GM12878 (cell line): ENCODE measurements at regions not wholly inside any gene's neighbourhood (a gene's known extent, or its start where the extent isn't known, plus 50 kb on each side); places are given as distances from the start of the nearest gene placed in this dataset.

ENCODE experiments used
- ATAC-seq: fragments of 200-7000 bp; cut with Tn5 transposase; 3 replicates; pipeline ENCODE4 v1.9.1; 2020; ENCODE audit warnings: mild to moderate bottlenecking, moderate library complexity
- BruUV-seq: library from RNA; stranded (reverse); fragments of 400-500 nt; replicated peaks from 2 replicates; lab custom pipeline; 2021; lab: Mats Ljungman, UMichigan
- CTCF ChIA-PET: fragments of 300-600 bp; sonication (Branson Sonifier 250); formaldehyde crosslinking; extraction: SDS; loops from one replicate; lab custom pipeline; 2021; ENCODE audit warnings: inconsistent platforms; lab: Yijun Ruan, JAX
- POLR2A ChIA-PET: fragments of 350-600 bp; formaldehyde crosslinking; extraction: SDS; loops from one replicate; lab custom pipeline; 2021; ENCODE audit warnings: inconsistent platforms; lab: Charles Lee
- RAD21 ChIA-PET: fragments of 300-600 bp; sonication (Branson Sonifier 250); formaldehyde crosslinking; loops from one replicate; lab custom pipeline; 2023; ENCODE audit warnings: antibody characterized with exemption; ENCODE audit not compliant: unreplicated experiment; lab: Charles Lee
- SMC1A ChIA-PET: fragments of 300-600 bp; sonication (Branson Sonifier 250); formaldehyde crosslinking; loops from one replicate; lab custom pipeline; 2023; ENCODE audit not compliant: unreplicated experiment, uncharacterized antibody; lab: Charles Lee
- DNase-seq: peaks from one replicate; pipeline ENCODE4 v3.0.0-alpha.2; 2011; ENCODE audit warnings: low read depth, low spot score
- FAIRE-seq: peaks from 3 replicates; lab custom pipeline; 2011; peaks lifted over from hg19 to GRCh38; lab: Jason Lieb, UNC
- H2AFZ ChIP-seq: 2 replicates; pipeline ENCODE4 v1.6.0; 2011; ENCODE audit warnings: low read depth, low read length, control low read depth; ENCODE audit not compliant: control insufficient read depth
- H3K27ac ChIP-seq: 2 replicates; pipeline ENCODE4 v1.5.1; 2011; ENCODE audit warnings: control low read depth; ENCODE audit not compliant: control insufficient read depth, insufficient read depth
- H3K27me3 ChIP-seq, 2 experiments: replicated peaks in 1 of 2; 2 replicates each; pipeline versions ENCODE4 v1.6.0 to v1.6.1; 2011; ENCODE audit warnings: low read length in 1 of 2; ENCODE audit not compliant: control insufficient read depth in 2 of 2, insufficient read depth in 2 of 2
- H3K36me3 ChIP-seq, 2 experiments: 2 replicates each; pipeline ENCODE4 v1.5.1; 2011; ENCODE audit warnings: low read length in 1 of 2; ENCODE audit not compliant: control insufficient read depth in 2 of 2, insufficient read depth in 2 of 2
- H3K4me1 ChIP-seq: 2 replicates; pipeline ENCODE4 v1.6.1; 2011; ENCODE audit warnings: mild to moderate bottlenecking, low read length, moderate library complexity, mixed read lengths; ENCODE audit not compliant: control insufficient read depth, insufficient read depth
- H3K4me2 ChIP-seq: 2 replicates; pipeline ENCODE4 v1.6.0; 2011; ENCODE audit warnings: control low read depth; ENCODE audit not compliant: control insufficient read depth, insufficient read depth
- H3K4me3 ChIP-seq: fragments of 200-600 bp; sonication (generic); 2 replicates; pipeline ENCODE4 v1.5.1; 2016
- H3K79me2 ChIP-seq: 2 replicates; pipeline ENCODE4 v1.6.0; 2011; ENCODE audit warnings: low read length; ENCODE audit not compliant: control insufficient read depth, insufficient read depth
- H3K9ac ChIP-seq: 2 replicates; pipeline ENCODE4 v1.8.0; 2011; ENCODE audit warnings: low read length, control low read depth, mixed read lengths; ENCODE audit not compliant: control insufficient read depth, insufficient read depth
- H3K9me3 ChIP-seq: replicated peaks from 3 replicates; pipeline ENCODE4 v1.5.1; 2011; ENCODE audit warnings: mild to moderate bottlenecking, low read length; ENCODE audit not compliant: control insufficient read depth, insufficient read depth
- H4K20me1 ChIP-seq: 2 replicates; pipeline ENCODE4 v1.6.0; 2011; ENCODE audit not compliant: control insufficient read depth, insufficient read depth
- BHLHE40 ChIP-seq, 2 experiments: fragments of 450-650 bp in 1 of 2; IDR thresholded peaks; 2 replicates each; pipeline ENCODE4 v1.6.1; 2011 to 2017; ENCODE audit warnings: low read depth in 2 of 2, borderline replicate concordance in 1 of 2, improper control_type of control experiment in 1 of 2, low read length in 1 of 2, mild to moderate bottlenecking in 1 of 2
- CBFB ChIP-seq: IDR thresholded peaks from 2 replicates; pipeline ENCODE4 v1.6.1; 2016; ENCODE audit warnings: antibody characterized with exemption, low read depth
- CBX5 ChIP-seq: sonication (generic); IDR thresholded peaks from 2 replicates; pipeline ENCODE4 v1.6.1; 2016; ENCODE audit warnings: low read depth, moderate library complexity, mild to moderate bottlenecking, inconsistent platforms
- CHD4 ChIP-seq: fragments of 200-600 bp; sonication (generic); IDR thresholded peaks from 2 replicates; pipeline ENCODE4 v1.6.1; 2016; ENCODE audit warnings: mild to moderate bottlenecking
- CREB1 ChIP-seq: IDR thresholded peaks from 2 replicates; pipeline ENCODE4 v1.6.1; 2012; ENCODE audit warnings: low read depth, mild to moderate bottlenecking, inconsistent platforms
- HCFC1 ChIP-seq: fragments of 150-350 bp; IDR thresholded peaks from 2 replicates; pipeline ENCODE4 v1.6.1; 2014; ENCODE audit warnings: low read length
- HDGF ChIP-seq: fragments of 450-650 bp; IDR thresholded peaks from 2 replicates; pipeline ENCODE4 v1.6.1; 2016; ENCODE audit warnings: antibody characterized with exemption
- JUNB ChIP-seq: IDR thresholded peaks from 2 replicates; pipeline ENCODE4 v1.6.1; 2016; ENCODE audit warnings: antibody characterized with exemption, mild to moderate bottlenecking
- POLR2AphosphoS5 ChIP-seq: IDR thresholded peaks from 2 replicates; pipeline ENCODE4 v1.6.1; 2011; ENCODE audit warnings: mild to moderate bottlenecking, low read length, inconsistent platforms
- SMC3 ChIP-seq: IDR thresholded peaks from 2 replicates; pipeline ENCODE4 v1.6.1; 2011; ENCODE audit warnings: low read length, improper control_type of control experiment, borderline replicate concordance
- TAF1 ChIP-seq: IDR thresholded peaks from 2 replicates; pipeline ENCODE4 v1.6.1; 2011; ENCODE audit warnings: mild to moderate bottlenecking, low read depth, low read length, borderline replicate concordance
- TARDBP ChIP-seq: IDR thresholded peaks from 2 replicates; pipeline ENCODE4 v1.6.1; 2016; ENCODE audit warnings: borderline replicate concordance
- WGBS: methylation state at CpG from one replicate; pipeline ENCODE4 v1.1.6; 2016; ENCODE audit warnings: low lambda C conversion rate; ENCODE audit not compliant: insufficient replicate concordance, insufficient coverage; ENCODE audit errors: missing lambda C conversion rate; 5-methylcytosine and 5-hydroxymethylcytosine counted together
- in situ Hi-C: fragments of 300-500 bp; cut with MboI; formaldehyde crosslinking; loops from 9 replicates; pipeline ENCODE4 v1.14.3; 2018; ENCODE audit warnings: mixed read lengths
- intact Hi-C: fragments of 100-400 bp; cut with micrococcal nuclease; formaldehyde crosslinking; loops from one replicate; pipeline ENCODE4 v1.14.2; 2022; ENCODE audit not compliant: unreplicated experiment
- TF ChIP-seq, protein P1 (sequence below): fragments of 450-650 bp; IDR thresholded peaks from 2 replicates; pipeline ENCODE4 v1.6.1; 2018; ENCODE audit warnings: mild to moderate bottlenecking, low read depth, moderate library complexity; ENCODE audit not compliant: partially characterized antibody
- TF ChIP-seq, protein P2 (sequence below): IDR thresholded peaks from 2 replicates; pipeline ENCODE4 v1.6.1; 2012; ENCODE audit warnings: low read depth, low read length, improper control_type of control experiment
- TF ChIP-seq, protein P3 (sequence below): fragments of 450-650 bp; IDR thresholded peaks from 2 replicates; pipeline ENCODE4 v1.6.1; 2018; ENCODE audit warnings: borderline replicate concordance, mild to moderate bottlenecking; ENCODE audit not compliant: partially characterized antibody
- TF ChIP-seq, protein P4 (sequence below): fragments of 450-650 bp; IDR thresholded peaks from 2 replicates; pipeline ENCODE4 v1.6.1; 2016; ENCODE audit warnings: mild to moderate bottlenecking, moderate library complexity, borderline replicate concordance

DNA sequence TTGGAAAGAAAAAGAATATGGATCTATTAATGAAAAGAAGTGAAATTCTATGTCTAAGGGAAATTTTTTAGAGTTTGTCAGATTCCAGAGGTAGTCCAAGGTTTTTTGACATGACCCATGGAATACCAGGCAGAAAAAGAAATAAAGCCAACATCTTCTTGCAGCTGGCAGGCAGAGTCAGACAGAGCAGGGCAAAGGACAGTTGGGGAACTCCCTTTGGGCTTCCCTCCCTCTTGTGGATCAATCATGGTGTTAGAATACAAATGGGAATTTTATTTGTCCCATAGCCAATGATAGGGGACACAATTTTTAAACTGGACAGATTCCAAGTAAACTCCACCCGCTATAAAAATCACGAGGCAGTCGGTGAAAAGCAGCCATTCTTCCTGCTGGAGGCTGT lies 92.1 kb upstream of the TAB2 start:
- SMC1A ChIA-PET: interaction anchor here (1.2 to 1.4 kb wide), 2 partner anchors 13 to 87 kb away, joined by 4 read pairs; no protein-coding TSS in a partner anchor
- Histone ChIP-seq H3K9ac (no peak overlapping the region), H3K79me2 (no peaks in the 10 kb centered on the region), H3K9me3 (no peaks in the 10 kb centered on the region), H3K4me3 (no peak overlapping the region), H2AFZ (no peak overlapping the region), H3K4me2 (no peak overlapping the region), H3K27me3 (no peaks in the 10 kb centered on the region), H3K4me1 (peaks cover 2% of the 10 kb centered on the region), H3K36me3 (no peaks in the 10 kb centered on the region), H4K20me1 (no peaks in the 10 kb centered on the region), H3K27ac (no peak overlapping the region)
- no TSS peak for BruUV-seq
- FAIRE-seq: no peak
- in situ Hi-C loops (no loop called here), intact Hi-C loops (no loop called here)
- no peak for DNase-seq
- ATAC-seq: no peak
- WGBS: 75% methylated on average over 3 of the region's 3 CpGs
- POLR2A ChIA-PET: interaction anchor here (0.6 to 0.7 kb wide), 2 partner anchors 531 to 645 kb away, joined by 3 read pairs; no protein-coding TSS in a partner anchor
- RAD21 ChIA-PET: no interaction called here
- CTCF ChIA-PET: no interaction called here
- TF ChIP-seq POLR2AphosphoS5 (no peak), TARDBP (no peak), SMC3 (no peak), HDGF (no peak), CBX5 (no peak), CHD4 (no peak), JUNB (no peak), CBFB (no peak), TAF1 (no peak), HCFC1 (no peak), CREB1 (no peak), BHLHE40 (IDR thresholded peaks at IDR 0.05; ENCODE audit: borderline replicate concordance in 1 of 2, low read depth in 2 of 2, low read length in 1 of 2) (no peak)
- TF ChIP-seq, protein P1, sequence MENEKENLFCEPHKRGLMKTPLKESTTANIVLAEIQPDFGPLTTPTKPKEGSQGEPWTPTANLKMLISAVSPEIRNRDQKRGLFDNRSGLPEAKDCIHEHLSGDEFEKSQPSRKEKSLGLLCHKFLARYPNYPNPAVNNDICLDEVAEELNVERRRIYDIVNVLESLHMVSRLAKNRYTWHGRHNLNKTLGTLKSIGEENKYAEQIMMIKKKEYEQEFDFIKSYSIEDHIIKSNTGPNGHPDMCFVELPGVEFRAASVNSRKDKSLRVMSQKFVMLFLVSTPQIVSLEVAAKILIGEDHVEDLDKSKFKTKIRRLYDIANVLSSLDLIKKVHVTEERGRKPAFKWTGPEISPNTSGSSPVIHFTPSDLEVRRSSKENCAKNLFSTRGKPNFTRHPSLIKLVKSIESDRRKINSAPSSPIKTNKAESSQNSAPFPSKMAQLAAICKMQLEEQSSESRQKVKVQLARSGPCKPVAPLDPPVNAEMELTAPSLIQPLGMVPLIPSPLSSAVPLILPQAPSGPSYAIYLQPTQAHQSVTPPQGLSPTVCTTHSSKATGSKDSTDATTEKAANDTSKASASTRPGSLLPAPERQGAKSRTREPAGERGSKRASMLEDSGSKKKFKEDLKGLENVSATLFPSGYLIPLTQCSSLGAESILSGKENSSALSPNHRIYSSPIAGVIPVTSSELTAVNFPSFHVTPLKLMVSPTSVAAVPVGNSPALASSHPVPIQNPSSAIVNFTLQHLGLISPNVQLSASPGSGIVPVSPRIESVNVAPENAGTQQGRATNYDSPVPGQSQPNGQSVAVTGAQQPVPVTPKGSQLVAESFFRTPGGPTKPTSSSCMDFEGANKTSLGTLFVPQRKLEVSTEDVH: no peak
- TF ChIP-seq, protein P2, sequence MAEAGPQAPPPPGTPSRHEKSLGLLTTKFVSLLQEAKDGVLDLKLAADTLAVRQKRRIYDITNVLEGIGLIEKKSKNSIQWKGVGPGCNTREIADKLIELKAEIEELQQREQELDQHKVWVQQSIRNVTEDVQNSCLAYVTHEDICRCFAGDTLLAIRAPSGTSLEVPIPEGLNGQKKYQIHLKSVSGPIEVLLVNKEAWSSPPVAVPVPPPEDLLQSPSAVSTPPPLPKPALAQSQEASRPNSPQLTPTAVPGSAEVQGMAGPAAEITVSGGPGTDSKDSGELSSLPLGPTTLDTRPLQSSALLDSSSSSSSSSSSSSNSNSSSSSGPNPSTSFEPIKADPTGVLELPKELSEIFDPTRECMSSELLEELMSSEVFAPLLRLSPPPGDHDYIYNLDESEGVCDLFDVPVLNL: no peak
- TF ChIP-seq, protein P3, sequence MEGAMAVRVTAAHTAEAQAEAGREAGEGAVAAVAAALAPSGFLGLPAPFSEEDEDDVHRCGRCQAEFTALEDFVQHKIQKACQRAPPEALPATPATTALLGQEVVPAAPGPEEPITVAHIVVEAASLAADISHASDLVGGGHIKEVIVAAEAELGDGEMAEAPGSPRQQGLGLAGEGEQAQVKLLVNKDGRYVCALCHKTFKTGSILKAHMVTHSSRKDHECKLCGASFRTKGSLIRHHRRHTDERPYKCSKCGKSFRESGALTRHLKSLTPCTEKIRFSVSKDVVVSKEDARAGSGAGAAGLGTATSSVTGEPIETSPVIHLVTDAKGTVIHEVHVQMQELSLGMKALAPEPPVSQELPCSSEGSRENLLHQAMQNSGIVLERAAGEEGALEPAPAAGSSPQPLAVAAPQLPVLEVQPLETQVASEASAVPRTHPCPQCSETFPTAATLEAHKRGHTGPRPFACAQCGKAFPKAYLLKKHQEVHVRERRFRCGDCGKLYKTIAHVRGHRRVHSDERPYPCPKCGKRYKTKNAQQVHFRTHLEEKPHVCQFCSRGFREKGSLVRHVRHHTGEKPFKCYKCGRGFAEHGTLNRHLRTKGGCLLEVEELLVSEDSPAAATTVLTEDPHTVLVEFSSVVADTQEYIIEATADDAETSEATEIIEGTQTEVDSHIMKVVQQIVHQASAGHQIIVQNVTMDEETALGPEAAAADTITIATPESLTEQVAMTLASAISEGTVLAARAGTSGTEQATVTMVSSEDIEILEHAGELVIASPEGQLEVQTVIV: no peak
- TF ChIP-seq, protein P4, sequence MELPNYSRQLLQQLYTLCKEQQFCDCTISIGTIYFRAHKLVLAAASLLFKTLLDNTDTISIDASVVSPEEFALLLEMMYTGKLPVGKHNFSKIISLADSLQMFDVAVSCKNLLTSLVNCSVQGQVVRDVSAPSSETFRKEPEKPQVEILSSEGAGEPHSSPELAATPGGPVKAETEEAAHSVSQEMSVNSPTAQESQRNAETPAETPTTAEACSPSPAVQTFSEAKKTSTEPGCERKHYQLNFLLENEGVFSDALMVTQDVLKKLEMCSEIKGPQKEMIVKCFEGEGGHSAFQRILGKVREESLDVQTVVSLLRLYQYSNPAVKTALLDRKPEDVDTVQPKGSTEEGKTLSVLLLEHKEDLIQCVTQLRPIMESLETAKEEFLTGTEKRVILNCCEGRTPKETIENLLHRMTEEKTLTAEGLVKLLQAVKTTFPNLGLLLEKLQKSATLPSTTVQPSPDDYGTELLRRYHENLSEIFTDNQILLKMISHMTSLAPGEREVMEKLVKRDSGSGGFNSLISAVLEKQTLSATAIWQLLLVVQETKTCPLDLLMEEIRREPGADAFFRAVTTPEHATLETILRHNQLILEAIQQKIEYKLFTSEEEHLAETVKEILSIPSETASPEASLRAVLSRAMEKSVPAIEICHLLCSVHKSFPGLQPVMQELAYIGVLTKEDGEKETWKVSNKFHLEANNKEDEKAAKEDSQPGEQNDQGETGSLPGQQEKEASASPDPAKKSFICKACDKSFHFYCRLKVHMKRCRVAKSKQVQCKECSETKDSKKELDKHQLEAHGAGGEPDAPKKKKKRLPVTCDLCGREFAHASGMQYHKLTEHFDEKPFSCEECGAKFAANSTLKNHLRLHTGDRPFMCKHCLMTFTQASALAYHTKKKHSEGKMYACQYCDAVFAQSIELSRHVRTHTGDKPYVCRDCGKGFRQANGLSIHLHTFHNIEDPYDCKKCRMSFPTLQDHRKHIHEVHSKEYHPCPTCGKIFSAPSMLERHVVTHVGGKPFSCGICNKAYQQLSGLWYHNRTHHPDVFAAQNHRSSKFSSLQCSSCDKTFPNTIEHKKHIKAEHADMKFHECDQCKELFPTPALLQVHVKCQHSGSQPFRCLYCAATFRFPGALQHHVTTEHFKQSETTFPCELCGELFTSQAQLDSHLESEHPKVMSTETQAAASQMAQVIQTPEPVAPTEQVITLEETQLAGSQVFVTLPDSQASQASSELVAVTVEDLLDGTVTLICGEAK: no peak
